Body of pancreas (tissue), 4 donors: ENCODE measurements at regions not wholly inside any gene's neighbourhood (a gene's known extent, or its start where the extent isn't known, plus 50 kb on each side); places are given as distances from the start of the nearest gene placed in this dataset.

Source experiments
- ATAC-seq: fragments of 150-250 bp; one replicate; pipeline ENCODE4 v1.9.1; 2016
- DNase-seq, 4 donors: peaks; one replicate each; pipeline ENCODE4 v3.0.0-alpha.2; 2019
- H3K27ac ChIP-seq, 4 donors: fragments of 200-600 bp; sonication (generic); 1 replicate in 3 of 4; 2 replicates in 1 of 4; pipeline versions ENCODE4 v1.5.1 to v1.6.1; 2016 to 2019; ENCODE audit warnings: mild to moderate bottlenecking in 1 of 4, mixed read lengths in 1 of 4, moderate library complexity in 1 of 4
- H3K27me3 ChIP-seq, 2 donors: fragments of 200-600 bp; sonication (generic); one replicate each; pipeline ENCODE4 v1.6.0; 2016; ENCODE audit warnings: mild to moderate bottlenecking in 1 of 2
- H3K36me3 ChIP-seq, 2 donors: fragments of 200-600 bp; sonication (generic); replicated peaks in 1 of 2; 2 replicates each; pipeline ENCODE4 v1.5.1; 2016; ENCODE audit warnings: low read depth in 2 of 2; ENCODE audit not compliant: insufficient read depth in 1 of 2
- H3K4me1 ChIP-seq: fragments of 200-600 bp; sonication (generic); one replicate; pipeline ENCODE4 v1.6.0; 2016
- H3K4me3 ChIP-seq, 2 donors: fragments of 200-600 bp; sonication (generic); 1 replicate in 1 of 2; 2 replicates in 1 of 2; pipeline ENCODE4 v1.5.1; 2016 to 2019
- H3K9me3 ChIP-seq, 3 donors: fragments of 200-600 bp; sonication (generic); 1 replicate in 2 of 3; 2 replicates in 1 of 3; pipeline ENCODE4 v1.5.1; 2016
- POLR2A ChIP-seq, 3 donors: fragments of 450-650 bp; IDR thresholded peaks; one replicate each; pipeline ENCODE4 v1.6.1; 2016; ENCODE audit warnings: antibody characterized with exemption in 3 of 3, mild to moderate bottlenecking in 2 of 3
- WGBS, 2 donors: methylation state at CpG; one replicate each; pipeline ENCODE4 v1.1.5; 2017; 5-methylcytosine and 5-hydroxymethylcytosine counted together
- intact Hi-C: fragments of 100-400 bp; cut with DNase I; formaldehyde crosslinking; loops from one replicate; pipeline ENCODE4 v1.15.1; 2023
- TF ChIP-seq, protein P1 (sequence below), 7 experiments: fragments of 450-650 bp in 4 of 7; fragments of 200-600 bp in 3 of 7; sonication (generic) in 3 of 7; IDR thresholded peaks; one replicate each; pipeline ENCODE4 v1.5.1; 2016 to 2019; ENCODE audit warnings: antibody characterized with exemption in 7 of 7

DNA sequence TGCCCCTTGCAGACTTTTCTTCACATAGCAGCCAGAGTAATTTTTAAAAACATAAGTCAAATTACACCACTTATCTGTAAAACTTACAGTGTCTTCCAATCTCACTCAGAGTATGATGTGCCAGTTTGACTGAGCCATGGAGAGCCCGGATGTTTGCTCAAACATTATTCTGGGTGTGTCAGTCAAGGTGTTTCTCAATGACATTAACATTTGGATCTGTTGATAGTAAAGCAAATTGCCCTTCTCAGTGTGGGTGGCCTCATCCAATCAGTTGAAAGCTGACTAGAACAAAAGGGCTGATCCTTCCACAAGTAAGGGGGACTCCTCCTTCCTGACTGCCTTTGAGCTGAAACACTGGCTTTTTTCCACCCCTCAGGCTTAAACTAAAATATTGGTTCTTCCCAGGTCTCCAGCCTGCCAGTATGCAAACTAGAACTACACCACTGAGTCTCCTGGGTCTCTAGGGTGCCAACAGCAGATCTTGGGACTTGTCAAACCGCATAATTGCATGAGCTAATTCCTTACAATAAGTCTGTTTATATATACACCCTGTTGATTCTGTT lies 157.9 kb upstream of the CTTNBP2NL start:
- ATAC-seq = no peak
- no peaks in the 10 kb centered on the region for H3K9me3 ChIP-seq
- intact Hi-C loops = no loop called here
- no peak for DNase-seq
- TF ChIP-seq POLR2A (IDR thresholded peaks at IDR 0.05) = no peak
- TF ChIP-seq, protein P1, sequence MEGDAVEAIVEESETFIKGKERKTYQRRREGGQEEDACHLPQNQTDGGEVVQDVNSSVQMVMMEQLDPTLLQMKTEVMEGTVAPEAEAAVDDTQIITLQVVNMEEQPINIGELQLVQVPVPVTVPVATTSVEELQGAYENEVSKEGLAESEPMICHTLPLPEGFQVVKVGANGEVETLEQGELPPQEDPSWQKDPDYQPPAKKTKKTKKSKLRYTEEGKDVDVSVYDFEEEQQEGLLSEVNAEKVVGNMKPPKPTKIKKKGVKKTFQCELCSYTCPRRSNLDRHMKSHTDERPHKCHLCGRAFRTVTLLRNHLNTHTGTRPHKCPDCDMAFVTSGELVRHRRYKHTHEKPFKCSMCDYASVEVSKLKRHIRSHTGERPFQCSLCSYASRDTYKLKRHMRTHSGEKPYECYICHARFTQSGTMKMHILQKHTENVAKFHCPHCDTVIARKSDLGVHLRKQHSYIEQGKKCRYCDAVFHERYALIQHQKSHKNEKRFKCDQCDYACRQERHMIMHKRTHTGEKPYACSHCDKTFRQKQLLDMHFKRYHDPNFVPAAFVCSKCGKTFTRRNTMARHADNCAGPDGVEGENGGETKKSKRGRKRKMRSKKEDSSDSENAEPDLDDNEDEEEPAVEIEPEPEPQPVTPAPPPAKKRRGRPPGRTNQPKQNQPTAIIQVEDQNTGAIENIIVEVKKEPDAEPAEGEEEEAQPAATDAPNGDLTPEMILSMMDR (IDR thresholded peaks at IDR 0.05) = no peak
- no peaks in the 10 kb centered on the region for H3K36me3 ChIP-seq
- 64 to 71% methylated on average over 2 of the region's 2 CpGs for WGBS, 2 donors
- H3K4me3 ChIP-seq = no peak overlapping the region
- no peaks in the 10 kb centered on the region for H3K4me1 ChIP-seq
- H3K27ac ChIP-seq = no peak overlapping the region
- H3K27me3 ChIP-seq = no peaks in the 10 kb centered on the region

DNA sequence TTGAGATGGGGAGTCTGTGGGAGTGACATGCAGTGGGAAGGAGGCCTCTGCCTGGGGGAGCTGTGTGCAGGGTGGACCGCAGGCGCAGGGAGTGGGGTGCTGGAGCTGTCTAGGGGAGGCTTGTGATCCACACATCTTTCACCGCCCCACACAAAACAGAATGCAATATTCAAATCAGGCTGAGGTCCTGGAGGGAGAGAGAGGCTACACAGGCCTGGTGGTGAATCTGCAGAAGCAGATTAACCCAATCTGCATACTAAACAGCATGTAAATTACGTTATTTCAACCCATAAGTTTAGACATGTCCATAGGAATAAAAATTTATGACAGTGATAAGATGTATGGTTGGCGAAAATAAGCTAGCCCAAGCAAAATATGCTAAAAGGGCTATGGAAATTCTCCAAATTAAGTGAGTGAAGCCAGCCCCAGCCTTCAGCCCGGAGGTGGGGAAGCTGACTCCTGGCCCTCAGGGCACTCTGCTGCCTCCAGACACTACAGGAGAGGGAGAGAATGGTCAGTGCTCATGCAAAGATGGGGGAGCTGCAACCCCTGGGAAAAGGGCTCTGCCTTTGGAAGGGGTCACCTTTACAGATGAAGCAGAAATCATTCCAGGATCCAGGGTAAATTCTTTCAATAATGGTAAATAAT lies 156.2 kb upstream of the CTTNBP2NL start:
- DNase-seq (no peak), ATAC-seq (no peak)
- no peaks in the 10 kb centered on the region for H3K27me3 ChIP-seq
- no peaks in the 10 kb centered on the region for H3K9me3 ChIP-seq
- 76 to 82% methylated on average over 6 of the region's 6 CpGs for WGBS, 2 donors
- H3K36me3 ChIP-seq = no peaks in the 10 kb centered on the region
- intact Hi-C loops = no loop called here
- no peaks in the 10 kb centered on the region for H3K4me1 ChIP-seq
- no peak overlapping the region for H3K27ac ChIP-seq
- no peak overlapping the region for H3K4me3 ChIP-seq
- TF ChIP-seq POLR2A (IDR thresholded peaks at IDR 0.05) = no peak
- TF ChIP-seq, protein P1 (IDR thresholded peaks at IDR 0.05) = no peak

DNA sequence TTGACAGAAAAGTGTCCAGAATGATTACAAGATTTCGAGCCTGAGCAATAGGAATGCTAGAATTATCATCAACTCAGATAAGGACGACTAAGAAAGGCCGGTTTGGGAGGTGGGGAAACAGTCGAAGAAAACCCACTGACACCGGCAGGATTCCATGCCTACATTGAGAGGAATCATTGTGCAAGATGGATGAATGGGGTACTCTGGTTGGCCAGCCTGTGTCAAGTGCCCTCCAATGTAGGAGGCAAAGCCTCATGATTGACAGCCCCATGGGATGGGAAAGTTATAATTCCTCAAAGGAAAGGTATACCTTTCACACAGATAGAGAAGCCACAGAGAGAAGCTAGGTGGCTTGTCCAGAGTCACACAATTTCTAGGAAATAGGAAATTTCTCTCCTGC lies 153.5 kb upstream of the CTTNBP2NL start:
- DNase-seq = no peak
- ATAC-seq = no peak
- H3K36me3 ChIP-seq = no peaks in the 10 kb centered on the region

DNA sequence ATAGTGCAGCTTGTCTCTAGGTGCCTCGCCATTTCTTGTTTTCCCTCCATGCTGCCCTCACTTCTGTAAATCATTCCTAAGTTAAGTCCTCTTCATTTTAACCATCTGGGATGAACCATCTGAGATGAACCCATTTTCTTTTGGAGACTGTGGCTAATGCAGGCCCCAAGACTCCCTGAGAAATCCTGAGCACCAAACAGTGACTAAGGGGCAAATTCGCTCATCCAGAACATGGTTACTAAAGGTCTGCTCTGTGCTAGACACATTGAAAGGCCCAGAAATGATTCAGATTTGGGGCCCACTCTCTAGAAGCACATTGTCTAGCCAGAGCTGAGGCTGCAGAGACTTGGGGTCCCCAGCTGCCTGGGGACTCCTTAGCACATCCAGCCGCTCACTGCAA lies 151.9 kb upstream of the CTTNBP2NL start:
- ATAC-seq = no peak
- intact Hi-C loops = no loop called here
- DNase-seq = no peak
- TF ChIP-seq, protein P1 (IDR thresholded peaks at IDR 0.05) = no peak
- no peak for TF ChIP-seq POLR2A (IDR thresholded peaks at IDR 0.05)
- WGBS, 2 donors = 87 to 89% methylated on average over 3 of the region's 3 CpGs
- Histone ChIP-seq H3K9me3 (no peaks in the 10 kb centered on the region), H3K4me1 (peaks cover 14% of the 10 kb centered on the region), H3K4me3 (no peak overlapping the region), H3K36me3 (no peaks in the 10 kb centered on the region), H3K27ac (no peak overlapping the region), H3K27me3 (no peaks in the 10 kb centered on the region)

More for the DNA sequence above, 153.5 kb upstream of the CTTNBP2NL start:
- Histone ChIP-seq H3K27ac (no peak overlapping the region), H3K9me3 (no peaks in the 10 kb centered on the region), H3K27me3 (no peaks in the 10 kb centered on the region), H3K4me3 (no peak overlapping the region), H3K4me1 (peaks cover 3% of the 10 kb centered on the region)
- intact Hi-C loops = no loop called here
- 81 to 87% methylated on average over 5 of the region's 5 CpGs for WGBS, 2 donors
- TF ChIP-seq POLR2A (IDR thresholded peaks at IDR 0.05) = no peak
- TF ChIP-seq, protein P1 (IDR thresholded peaks at IDR 0.05) = no peak

DNA sequence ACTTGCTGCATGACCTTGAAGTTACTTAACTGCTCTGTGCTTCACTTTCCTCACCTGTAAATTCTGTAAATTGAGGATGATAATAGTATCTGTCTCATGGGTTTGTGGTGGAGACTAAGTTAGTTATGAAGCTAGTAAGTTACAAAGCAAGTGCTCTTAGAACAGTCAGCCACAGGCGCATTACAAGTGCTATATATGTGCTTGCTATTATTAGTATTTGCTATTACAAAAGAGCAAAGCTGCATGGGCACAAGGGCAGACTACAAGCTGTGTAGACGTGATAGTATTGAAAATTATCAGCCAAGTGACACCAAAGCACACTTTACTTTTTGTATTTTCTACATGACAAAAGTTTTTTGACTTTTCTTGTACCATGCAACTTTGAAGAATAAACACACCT lies 150.9 kb upstream of the CTTNBP2NL start:
- Histone ChIP-seq H3K27ac (no peak overlapping the region), H3K9me3 (no peaks in the 10 kb centered on the region), H3K27me3 (no peaks in the 10 kb centered on the region), H3K4me3 (no peak overlapping the region), H3K36me3 (no peaks in the 10 kb centered on the region), H3K4me1 (peaks cover 14% of the 10 kb centered on the region)
- TF ChIP-seq, protein P1 (IDR thresholded peaks at IDR 0.05) = no peak
- TF ChIP-seq POLR2A (IDR thresholded peaks at IDR 0.05) = no peak
- intact Hi-C loops = no loop called here
- DNase-seq (no peak), ATAC-seq (no peak)
- 66 to 72% methylated on average over 2 of the region's 2 CpGs for WGBS, 2 donors
